ENCODE measurements at regions not wholly inside any gene's neighbourhood (a gene's known extent, or its start where the extent isn't known, plus 50 kb on each side); places are given as distances from the start of the nearest gene placed in this dataset.

GRCh38 chr15:66932634-66933024 lies 132.8 kb upstream of the SMAD3 start (continued):
- TF ChIP-seq FOXM1 (IDR thresholded peaks at IDR 0.05; ENCODE audit: low read depth) (no peak), FOXM1 (CRISPR knock-in tag; IDR thresholded peaks at IDR 0.05; ENCODE audit: low read depth) (no peak), ARHGAP35 (IDR thresholded peaks at IDR 0.05; ENCODE audit: partially characterized antibody) (no peak), DDX20 (tag; IDR thresholded peaks at IDR 0.05; ENCODE audit: low read depth) (no peak), ZNF511 (CRISPR knock-in tag; IDR thresholded peaks at IDR 0.05) (no peak), ZBTB8A (IDR thresholded peaks at IDR 0.05; ENCODE audit: partially characterized antibody) (no peak), SREBF1 (IDR thresholded peaks at IDR 0.05; ENCODE audit: borderline replicate concordance, low read depth, low read length) (no peak), HMG20B (CRISPR knock-in tag; IDR thresholded peaks at IDR 0.05) (no peak), MNT (conservative IDR thresholded peaks at IDR 0.05) (no peak), KHSRP (IDR thresholded peaks at IDR 0.05) (no peak), MBD1 (CRISPR knock-in tag; IDR thresholded peaks at IDR 0.05) (no peak), MCM3 (IDR thresholded peaks at IDR 0.05) (no peak), CEBPZ (IDR thresholded peaks at IDR 0.05; ENCODE audit: borderline replicate concordance, low read depth, low read length) (no peak), PCBP1 (IDR thresholded peaks at IDR 0.05; ENCODE audit: low read depth, low read length, poor library complexity, severe bottlenecking) (no peak), IFI16 (CRISPR knock-in tag; IDR thresholded peaks at IDR 0.05) (no peak), ZBTB33 (CRISPR knock-in tag; IDR thresholded peaks at IDR 0.05) (no peak), DLX4 (CRISPR knock-in tag; IDR thresholded peaks at IDR 0.05) (no peak), ZNF133 (CRISPR knock-in tag; IDR thresholded peaks at IDR 0.05) (no peak), THAP7 (CRISPR knock-in tag; IDR thresholded peaks at IDR 0.05) (no peak)
